Stomach (tissue), 8 donors: ENCODE measurements at regions not wholly inside any gene's neighbourhood (a gene's known extent, or its start where the extent isn't known, plus 50 kb on each side); places are given as distances from the start of the nearest gene placed in this dataset.

Experiments
- DNase-seq, 2 donors: peaks; one replicate each; pipeline versions ENCODE4 v3.0.0 to v3.0.0-alpha.2; 2013 to 2019
- H3K27ac ChIP-seq, 5 donors: fragments of 200-600 bp in 4 of 5; sonication (generic) in 4 of 5; one replicate each; pipeline ENCODE4 v1.5.1; 2013 to 2019; ENCODE audit warnings: mild to moderate bottlenecking in 1 of 5, moderate library complexity in 1 of 5
- H3K27me3 ChIP-seq, 3 donors: fragments of 200-600 bp; sonication (generic); one replicate each; pipeline ENCODE4 v1.5.1; 2017 to 2019; ENCODE audit warnings: mixed run types in 1 of 3
- H3K36me3 ChIP-seq, 4 donors: fragments of 200-600 bp; sonication (generic); 1 replicate in 3 of 4; 2 replicates in 1 of 4; pipeline ENCODE4 v1.5.1; 2016 to 2019
- H3K4me1 ChIP-seq, 4 donors: fragments of 200-600 bp; sonication (generic); one replicate each; pipeline ENCODE4 v1.5.1; 2016 to 2019
- H3K4me3 ChIP-seq, 4 donors: fragments of 200-600 bp; sonication (generic) in 3 of 4; one replicate each; pipeline ENCODE4 v1.5.1; 2016 to 2019; ENCODE audit warnings: mild to moderate bottlenecking in 1 of 4
- H3K9me3 ChIP-seq, 4 donors: fragments of 200-600 bp; sonication (generic); one replicate each; pipeline ENCODE4 v1.5.1; 2016 to 2019
- EP300 ChIP-seq: sonication (generic); formaldehyde crosslinking; IDR thresholded peaks from one replicate; pipeline ENCODE4 v1.6.1; 2017; ENCODE audit warnings: antibody characterized with exemption
- POLR2A ChIP-seq, 4 donors: fragments of 450-650 bp; IDR thresholded peaks; one replicate each; pipeline ENCODE4 v1.6.1; 2016; ENCODE audit warnings: antibody characterized with exemption in 4 of 4, control low read depth in 2 of 4, mild to moderate bottlenecking in 1 of 4, moderate library complexity in 1 of 4
- POLR2AphosphoS5 ChIP-seq, 3 donors: sonication (generic); formaldehyde crosslinking; IDR thresholded peaks; one replicate each; pipeline ENCODE4 v1.6.1; 2016; ENCODE audit warnings: antibody characterized with exemption in 3 of 3
- WGBS, 5 donors: extraction: QIAGEN DNeasy Blood & Tissue Kit in 3 of 5; methylation state at CpG; one replicate each; pipeline versions ENCODE4 v1.1.5 to v1.1.7; 2013 to 2018; 5-methylcytosine and 5-hydroxymethylcytosine counted together
- intact Hi-C: fragments of 100-400 bp; cut with DNase I; formaldehyde crosslinking; loops from one replicate; pipeline ENCODE4 v1.15.1; 2023; ENCODE audit warnings: low total_unique reads
- TF ChIP-seq, protein P1 (sequence below), 7 experiments: fragments of 450-650 bp in 4 of 7; fragments of 200-600 bp in 3 of 7; sonication (generic) in 3 of 7; IDR thresholded peaks; one replicate each; pipeline ENCODE4 v1.5.1; 2016 to 2019; ENCODE audit warnings: antibody characterized with exemption in 7 of 7, control low read depth in 2 of 7, mild to moderate bottlenecking in 1 of 7
- donor health status: healthy with polysubstance abuse.
- donor health status: Bipolar disorder and iron deficiency.
- donor health status: healthy.

DNA sequence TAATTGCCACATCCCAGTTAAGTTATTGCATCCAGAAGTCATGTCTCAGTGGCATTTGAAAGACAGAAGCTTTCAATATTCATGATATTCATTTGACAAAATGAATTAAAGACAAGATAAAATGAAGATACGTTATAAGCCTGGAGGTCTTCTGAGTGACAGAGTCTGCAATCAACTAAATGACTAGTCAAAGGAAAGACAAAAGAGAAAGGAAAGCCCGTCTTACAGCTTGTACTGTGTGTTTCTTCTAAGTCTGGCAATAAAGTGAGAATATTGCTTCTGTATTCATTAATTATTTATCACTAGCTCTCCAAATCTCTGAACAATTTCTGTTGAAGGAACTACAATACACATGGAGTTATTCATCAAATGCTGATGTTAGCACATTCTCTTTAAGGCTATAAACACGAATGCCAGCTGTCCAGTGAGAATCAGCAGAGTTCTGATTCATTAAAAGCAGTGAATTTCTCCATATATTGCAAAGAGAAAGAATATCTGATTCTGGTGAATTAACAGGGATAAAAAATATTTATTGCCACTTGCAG lies 70.7 kb downstream of the ATXN7L3B start:
- intact Hi-C loops: no loop called here
- Histone ChIP-seq H3K27me3 (no peaks in the 10 kb centered on the region), H3K4me3 (no peak overlapping the region), H3K4me1 (peaks cover 0 to 4% (median 2%) of the 10 kb centered on the region in 4 donors), H3K27ac (no peak overlapping the region), H3K36me3 (no peaks in the 10 kb centered on the region), H3K9me3 (no peaks in the 10 kb centered on the region)
- TF ChIP-seq EP300 (no peak), POLR2AphosphoS5 (IDR thresholded peaks at IDR 0.05) (no peak)
- TF ChIP-seq, protein P1, sequence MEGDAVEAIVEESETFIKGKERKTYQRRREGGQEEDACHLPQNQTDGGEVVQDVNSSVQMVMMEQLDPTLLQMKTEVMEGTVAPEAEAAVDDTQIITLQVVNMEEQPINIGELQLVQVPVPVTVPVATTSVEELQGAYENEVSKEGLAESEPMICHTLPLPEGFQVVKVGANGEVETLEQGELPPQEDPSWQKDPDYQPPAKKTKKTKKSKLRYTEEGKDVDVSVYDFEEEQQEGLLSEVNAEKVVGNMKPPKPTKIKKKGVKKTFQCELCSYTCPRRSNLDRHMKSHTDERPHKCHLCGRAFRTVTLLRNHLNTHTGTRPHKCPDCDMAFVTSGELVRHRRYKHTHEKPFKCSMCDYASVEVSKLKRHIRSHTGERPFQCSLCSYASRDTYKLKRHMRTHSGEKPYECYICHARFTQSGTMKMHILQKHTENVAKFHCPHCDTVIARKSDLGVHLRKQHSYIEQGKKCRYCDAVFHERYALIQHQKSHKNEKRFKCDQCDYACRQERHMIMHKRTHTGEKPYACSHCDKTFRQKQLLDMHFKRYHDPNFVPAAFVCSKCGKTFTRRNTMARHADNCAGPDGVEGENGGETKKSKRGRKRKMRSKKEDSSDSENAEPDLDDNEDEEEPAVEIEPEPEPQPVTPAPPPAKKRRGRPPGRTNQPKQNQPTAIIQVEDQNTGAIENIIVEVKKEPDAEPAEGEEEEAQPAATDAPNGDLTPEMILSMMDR (IDR thresholded peaks at IDR 0.05): no peak
- no peak for DNase-seq
- 60 to 66% (median 63%) methylated on average over 3 of the region's 3 CpGs for WGBS, 5 donors

DNA sequence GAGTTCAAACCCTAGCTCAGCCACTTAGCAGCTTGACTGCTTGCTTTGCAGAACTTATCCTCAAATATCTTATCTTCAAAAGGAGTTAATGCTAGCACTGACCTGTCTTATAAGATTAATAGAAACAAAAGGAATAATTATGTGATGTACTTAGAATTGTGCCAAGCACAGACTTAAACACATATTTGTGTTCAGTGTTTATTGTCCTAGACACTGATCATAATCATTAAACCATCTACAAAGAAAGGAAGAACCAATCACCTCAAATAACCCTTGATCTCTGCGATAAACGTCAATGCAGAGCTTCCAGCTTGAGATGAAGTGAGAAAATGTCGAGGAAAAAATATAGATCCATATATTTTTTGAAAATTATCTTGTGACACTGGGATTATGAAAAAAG lies 73.1 kb downstream of the ATXN7L3B start:
- Histone ChIP-seq H3K27me3 (no peaks in the 10 kb centered on the region), H3K9me3 (no peaks in the 10 kb centered on the region), H3K36me3 (no peaks in the 10 kb centered on the region), H3K27ac (no peak overlapping the region), H3K4me1 (peaks cover 0 to 15% (median 0%) of the 10 kb centered on the region in 4 donors), H3K4me3 (no peak overlapping the region)
- intact Hi-C loops: no loop called here
- WGBS, 5 donors: 71 to 81% (median 74%) methylated on average over 3 of the region's 3 CpGs
- TF ChIP-seq EP300 (no peak), POLR2AphosphoS5 (IDR thresholded peaks at IDR 0.05) (no peak), POLR2A (IDR thresholded peaks at IDR 0.05) (no peak)
- TF ChIP-seq, protein P1 (IDR thresholded peaks at IDR 0.05): no peak
- DNase-seq: no peak

DNA sequence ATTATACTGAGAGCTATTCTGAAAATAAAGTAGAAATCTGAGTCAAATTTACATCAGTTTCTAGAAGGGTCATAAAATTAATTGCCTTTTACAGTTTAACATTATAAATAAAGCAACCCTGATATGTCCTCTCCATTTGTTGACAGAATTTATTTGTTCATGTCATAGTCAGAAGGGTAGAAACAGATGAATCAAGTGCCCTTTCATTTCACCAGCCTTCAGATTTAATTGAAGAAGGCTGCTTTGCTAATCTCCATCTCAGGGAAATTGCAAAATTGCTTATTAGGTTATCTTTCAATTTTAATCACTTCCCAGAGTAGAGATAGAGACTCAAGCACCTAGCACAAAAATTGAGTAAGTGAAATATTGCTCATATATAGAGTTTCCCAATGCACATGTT lies 76.8 kb downstream of the ATXN7L3B start:
- intact Hi-C loops: no loop called here
- no peaks in the 10 kb centered on the region for H3K9me3 ChIP-seq
- no peak overlapping the region for H3K27ac ChIP-seq
- no peak for TF ChIP-seq POLR2A (IDR thresholded peaks at IDR 0.05)
- TF ChIP-seq, protein P1 (IDR thresholded peaks at IDR 0.05): no peak
- peak in 1 of 3 donors; percentile 17 for TF ChIP-seq POLR2AphosphoS5 (IDR thresholded peaks at IDR 0.05)
- H3K4me3 ChIP-seq: no peak overlapping the region
- peak in 1 of 2 donors; percentile 8 for DNase-seq
- H3K4me1 ChIP-seq: peaks cover 0 to 15% (median 2%) of the 10 kb centered on the region in 4 donors
- no peaks in the 10 kb centered on the region for H3K36me3 ChIP-seq
- no peaks in the 10 kb centered on the region for H3K27me3 ChIP-seq

DNA sequence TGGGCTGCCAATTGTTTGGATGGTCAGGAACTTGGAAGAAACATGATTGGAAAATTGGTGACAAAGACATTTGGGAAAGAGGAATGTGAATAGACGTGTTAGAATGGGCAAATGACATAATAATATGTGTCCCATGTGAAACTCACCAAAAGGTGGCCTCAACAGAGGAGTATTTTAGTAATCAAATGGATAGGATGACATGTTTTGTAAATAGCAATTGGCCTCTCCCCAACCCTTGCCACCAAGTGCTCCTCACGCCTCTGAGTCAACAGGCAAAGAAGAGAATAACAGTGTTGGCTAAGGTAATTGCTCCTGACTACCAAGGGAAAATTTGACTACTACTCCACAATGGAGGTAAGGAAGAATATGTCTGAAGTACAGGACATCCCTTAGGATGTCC lies 81.4 kb downstream of the ATXN7L3B start:
- Histone ChIP-seq H3K4me3 (no peak overlapping the region), H3K4me1 (peaks cover 0 to 20% (median 16%) of the 10 kb centered on the region in 4 donors), H3K27ac (peak overlapping the region in 2 of 5 donors; percentile 32 to 73), H3K27me3 (no peaks in the 10 kb centered on the region), H3K9me3 (no peaks in the 10 kb centered on the region), H3K36me3 (no peaks in the 10 kb centered on the region)
- no peak for DNase-seq
- TF ChIP-seq POLR2A (IDR thresholded peaks at IDR 0.05): no peak
- TF ChIP-seq, protein P1 (IDR thresholded peaks at IDR 0.05): no peak
- TF ChIP-seq EP300: no peak
- no peak for TF ChIP-seq POLR2AphosphoS5 (IDR thresholded peaks at IDR 0.05)
- WGBS, 5 donors: 59 to 82% (median 65%) methylated on average over 2 of the region's 2 CpGs
- intact Hi-C loops: no loop called here
